ENCODE measurements at regions not wholly inside any gene's neighbourhood (a gene's known extent, or its start where the extent isn't known, plus 50 kb on each side); places are given as distances from the start of the nearest gene placed in this dataset.

DNA sequence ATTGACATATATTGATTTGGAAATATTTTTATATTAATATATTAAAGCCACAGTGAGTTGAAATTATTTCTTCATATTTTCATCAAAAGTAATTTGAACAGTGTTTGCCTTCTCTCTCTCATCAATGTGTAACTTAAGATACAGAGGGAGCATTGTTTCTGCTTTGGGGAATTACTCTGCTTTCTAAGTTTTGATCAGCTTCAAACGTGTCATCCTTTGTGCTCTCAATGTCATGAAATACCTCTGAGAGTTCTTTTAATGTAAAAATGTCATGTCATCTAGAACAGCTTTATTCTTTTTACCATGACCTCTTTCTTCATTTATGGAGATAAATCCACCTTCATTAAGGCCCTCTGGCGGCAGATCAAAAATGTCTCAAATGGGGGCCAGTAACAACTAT is 259.4 kb upstream of the STXBP5 start:
- TF ChIP-seq, protein P1, sequence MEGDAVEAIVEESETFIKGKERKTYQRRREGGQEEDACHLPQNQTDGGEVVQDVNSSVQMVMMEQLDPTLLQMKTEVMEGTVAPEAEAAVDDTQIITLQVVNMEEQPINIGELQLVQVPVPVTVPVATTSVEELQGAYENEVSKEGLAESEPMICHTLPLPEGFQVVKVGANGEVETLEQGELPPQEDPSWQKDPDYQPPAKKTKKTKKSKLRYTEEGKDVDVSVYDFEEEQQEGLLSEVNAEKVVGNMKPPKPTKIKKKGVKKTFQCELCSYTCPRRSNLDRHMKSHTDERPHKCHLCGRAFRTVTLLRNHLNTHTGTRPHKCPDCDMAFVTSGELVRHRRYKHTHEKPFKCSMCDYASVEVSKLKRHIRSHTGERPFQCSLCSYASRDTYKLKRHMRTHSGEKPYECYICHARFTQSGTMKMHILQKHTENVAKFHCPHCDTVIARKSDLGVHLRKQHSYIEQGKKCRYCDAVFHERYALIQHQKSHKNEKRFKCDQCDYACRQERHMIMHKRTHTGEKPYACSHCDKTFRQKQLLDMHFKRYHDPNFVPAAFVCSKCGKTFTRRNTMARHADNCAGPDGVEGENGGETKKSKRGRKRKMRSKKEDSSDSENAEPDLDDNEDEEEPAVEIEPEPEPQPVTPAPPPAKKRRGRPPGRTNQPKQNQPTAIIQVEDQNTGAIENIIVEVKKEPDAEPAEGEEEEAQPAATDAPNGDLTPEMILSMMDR (conservative IDR thresholded peaks at IDR 0.05 in 1 of 2, IDR thresholded peaks at IDR 0.05 in 1 of 2; ENCODE audit: low read depth in 1 of 2, low read length in 2 of 2): no peak
- TF ChIP-seq EZH2 (IDR thresholded peaks at IDR 0.05; ENCODE audit: low read length, missing control alignments): no peak
